GM19351 (cell line): ENCODE measurements at regions not wholly inside any gene's neighbourhood (a gene's known extent, or its start where the extent isn't known, plus 50 kb on each side); places are given as distances from the start of the nearest gene placed in this dataset.

Experiments
- ATAC-seq: cut with Tn5 transposase; IDR thresholded peaks from one replicate; pipeline ENCODE4 v1.9.1; 2021; ENCODE audit warnings: mild to moderate bottlenecking, moderate library complexity; ENCODE audit not compliant: unreplicated experiment

DNA sequence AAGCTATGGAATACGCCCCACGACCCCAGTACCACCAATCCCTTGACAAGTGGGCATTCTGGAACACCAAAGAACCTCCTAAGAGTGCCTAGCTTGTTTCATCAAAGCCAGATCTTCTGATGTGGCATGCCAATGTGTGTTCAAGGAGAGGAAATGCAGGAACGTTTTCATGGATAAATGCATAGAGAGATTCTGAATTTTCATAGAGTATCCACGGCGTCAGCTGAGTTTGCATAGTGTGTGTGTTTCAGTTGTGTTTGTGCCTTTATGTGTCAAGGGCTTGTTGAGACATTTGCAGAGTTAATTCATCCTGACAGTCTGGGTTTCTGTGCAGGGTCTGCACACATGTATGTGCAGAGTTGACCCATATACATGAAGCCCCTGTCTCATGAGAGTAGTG is 172.7 kb upstream of the LRFN2 start:
- no peak for ATAC-seq

DNA sequence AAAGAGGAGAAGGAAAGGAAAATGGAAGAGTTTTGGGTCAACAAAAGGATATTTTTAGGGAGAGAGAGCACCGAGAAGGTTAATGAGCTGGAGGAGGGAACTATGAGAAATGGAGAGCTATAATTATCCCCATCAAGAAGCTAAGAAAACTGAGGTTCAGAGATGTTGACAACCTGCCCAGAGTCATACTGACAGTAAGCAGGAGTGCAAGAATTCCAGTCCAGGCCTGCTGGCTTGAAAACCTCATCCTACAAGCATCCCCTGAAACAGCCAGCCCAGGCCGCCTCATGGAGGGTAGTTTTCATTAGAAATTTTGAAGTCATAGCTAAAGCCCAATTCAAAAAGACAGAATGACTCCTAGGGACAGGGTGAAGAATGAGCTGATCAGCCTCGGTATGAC is 172.1 kb upstream of the LRFN2 start:
- no peak for ATAC-seq

DNA sequence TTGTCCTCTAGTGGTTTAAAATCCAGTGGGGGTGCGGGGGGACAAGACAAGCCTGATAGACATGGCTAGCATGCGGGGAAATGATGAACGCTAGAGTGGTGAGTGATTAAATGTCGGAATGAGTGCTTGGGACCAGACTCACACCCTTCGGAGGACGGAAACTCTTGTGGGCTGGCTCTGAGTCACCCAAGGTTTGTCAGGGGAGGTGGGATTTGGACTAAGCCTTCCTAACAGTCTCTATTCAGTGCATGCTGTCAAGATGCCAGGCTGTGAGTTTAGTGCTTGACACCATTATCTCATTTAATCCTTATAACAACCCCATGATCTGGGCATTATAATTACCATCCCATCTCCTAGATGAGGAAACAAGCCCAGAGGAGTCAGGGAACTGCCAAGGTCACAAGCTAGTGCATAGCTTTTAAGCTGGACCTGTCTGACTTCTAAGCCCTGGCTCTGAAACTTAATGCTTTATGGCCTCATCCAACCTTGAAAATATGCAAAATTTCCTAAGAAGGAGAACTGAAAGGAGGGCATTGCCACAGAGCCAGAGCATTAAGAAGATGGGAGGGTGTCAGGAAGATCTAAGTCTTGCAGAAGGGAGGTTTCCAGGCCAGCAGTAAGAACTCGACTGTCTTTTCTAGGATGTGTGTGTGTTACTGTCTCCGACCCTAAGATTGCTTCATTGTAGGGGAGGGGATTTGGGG is 168.7 kb upstream of the LRFN2 start:
- ATAC-seq = no peak

DNA sequence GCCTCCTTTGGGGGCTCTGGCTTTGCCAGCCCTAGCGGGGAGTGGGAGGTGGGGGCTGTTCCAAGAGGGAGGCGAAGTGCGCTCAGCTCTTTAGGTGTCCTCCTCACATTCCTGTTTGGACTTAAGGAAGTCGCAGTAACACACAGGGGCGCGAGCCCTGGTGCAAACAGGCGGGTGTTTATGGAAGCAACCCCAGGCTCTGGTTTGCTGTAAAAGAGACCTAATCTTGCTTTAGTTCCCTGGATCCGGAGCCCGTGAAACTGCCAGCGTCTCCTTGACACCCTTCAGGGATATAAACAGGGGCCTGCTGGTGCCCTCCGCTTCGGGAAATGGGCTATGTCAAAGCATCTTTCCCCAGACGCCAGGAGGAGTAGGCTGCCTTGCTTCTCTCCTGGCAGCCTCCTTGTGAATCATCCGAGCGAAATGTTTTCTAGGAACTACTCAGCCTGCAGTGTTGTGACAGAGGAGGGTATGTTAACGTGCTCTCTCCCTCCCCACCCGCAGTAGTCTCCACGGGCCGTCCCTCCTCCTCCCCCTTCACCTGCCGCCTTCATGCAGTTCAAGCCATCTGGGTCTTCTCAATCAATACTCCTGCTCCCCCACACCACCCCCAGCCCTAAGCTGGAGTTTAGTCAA is 168.0 kb upstream of the LRFN2 start:
- ATAC-seq = no peak

DNA sequence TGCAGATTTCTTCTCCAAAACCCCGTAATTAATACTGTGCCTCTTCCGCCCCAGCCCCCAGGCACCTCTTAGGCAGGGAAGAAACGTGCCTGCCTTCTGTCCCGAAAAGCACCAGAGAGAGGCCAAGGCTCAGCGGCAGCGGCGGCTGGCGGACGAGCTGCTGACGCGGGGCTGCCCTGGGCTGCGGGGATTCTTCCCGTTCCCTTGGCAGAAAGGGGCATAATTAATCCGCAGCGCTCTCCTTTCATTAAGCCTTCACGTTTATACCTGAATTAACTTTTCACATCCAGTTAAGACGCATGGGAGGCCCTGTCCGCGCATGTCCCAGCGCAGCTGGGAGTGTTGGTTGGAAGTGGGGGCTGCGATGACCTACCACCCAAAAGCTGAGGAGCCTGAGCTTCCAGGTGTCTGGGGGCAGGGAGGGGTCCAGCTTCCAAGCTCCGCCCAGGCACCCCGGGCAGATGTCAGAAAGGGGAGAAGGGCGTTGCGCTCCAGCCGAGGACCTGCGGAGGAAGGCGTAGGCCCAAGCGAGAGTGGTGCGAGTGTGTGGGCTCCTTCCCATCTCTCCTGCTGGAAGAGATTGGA is 167.4 kb upstream of the LRFN2 start:
- no peak for ATAC-seq

DNA sequence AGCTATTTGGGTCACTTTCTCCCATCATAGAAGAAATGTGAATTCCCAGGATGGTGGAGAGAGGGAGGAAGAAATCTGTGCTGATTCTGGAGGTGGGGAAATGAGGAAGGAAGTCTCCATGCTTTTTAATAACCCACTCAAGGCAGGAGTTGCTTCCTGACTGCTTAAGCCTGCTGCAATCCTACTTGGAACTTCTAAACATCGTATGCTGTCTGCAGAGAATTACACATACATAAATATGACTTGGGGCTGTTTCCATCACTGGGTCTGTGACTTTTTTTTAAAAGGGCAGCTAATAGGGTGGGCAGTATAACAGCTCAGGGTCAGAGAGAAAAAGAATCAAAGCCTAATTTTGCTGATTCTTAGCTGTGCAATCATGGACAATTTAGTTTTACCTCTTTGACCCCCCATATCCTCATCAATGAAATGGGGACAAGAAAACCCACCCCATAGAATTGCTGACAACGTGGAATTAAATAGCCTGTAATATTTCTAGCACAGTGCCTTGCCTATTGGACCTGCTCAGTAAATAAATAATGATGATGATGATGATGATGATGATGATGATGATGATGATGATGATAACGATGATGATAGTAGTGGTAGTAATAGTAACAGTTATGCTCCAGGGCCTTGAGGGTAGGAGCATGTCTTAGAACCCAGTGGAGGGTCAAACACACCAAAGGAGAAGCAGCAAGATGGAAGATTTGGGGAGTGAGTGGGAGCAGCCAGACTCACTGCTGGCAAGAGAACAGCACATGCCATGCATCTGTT is 166.7 kb upstream of the LRFN2 start:
- ATAC-seq = no peak

DNA sequence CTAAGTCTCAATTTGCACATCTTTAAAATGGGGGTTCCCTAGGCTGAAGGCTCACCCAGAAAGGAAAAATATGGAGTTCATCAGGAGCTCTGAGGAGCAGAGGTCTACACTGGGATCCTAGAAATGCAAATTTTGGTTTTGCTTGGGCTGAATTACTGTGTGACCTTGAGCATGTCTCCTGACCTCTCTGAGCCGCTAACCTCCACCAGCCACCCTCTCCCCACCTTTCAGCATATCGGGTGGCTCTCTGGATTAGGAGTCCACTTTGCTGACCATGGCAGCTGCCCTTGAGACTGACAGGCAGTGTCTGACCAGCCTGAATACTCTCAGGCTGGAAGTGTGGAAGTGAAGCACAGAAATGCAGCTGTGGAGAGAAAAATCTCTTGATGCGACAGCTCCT is 165.9 kb upstream of the LRFN2 start:
- ATAC-seq = no peak

DNA sequence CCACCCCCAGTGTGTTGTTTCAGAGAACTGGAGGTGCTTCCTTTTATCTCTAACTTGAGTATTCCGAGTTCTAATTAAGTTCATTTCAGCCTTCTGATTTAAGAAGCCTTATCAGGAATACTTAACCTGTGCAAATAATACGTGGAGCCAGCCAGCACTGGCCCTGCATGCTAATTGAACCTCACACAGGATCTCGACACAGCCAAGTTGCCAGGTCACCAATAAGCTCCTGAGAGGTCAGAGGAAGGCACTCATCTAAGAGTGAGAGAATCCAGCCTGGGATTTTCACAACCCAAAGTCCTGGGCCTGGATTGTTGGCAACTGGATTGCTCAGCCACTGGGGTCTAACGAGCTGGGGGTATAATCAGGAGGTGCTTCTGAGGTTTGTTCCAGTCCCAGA is 157.7 kb upstream of the LRFN2 start:
- no peak for ATAC-seq

DNA sequence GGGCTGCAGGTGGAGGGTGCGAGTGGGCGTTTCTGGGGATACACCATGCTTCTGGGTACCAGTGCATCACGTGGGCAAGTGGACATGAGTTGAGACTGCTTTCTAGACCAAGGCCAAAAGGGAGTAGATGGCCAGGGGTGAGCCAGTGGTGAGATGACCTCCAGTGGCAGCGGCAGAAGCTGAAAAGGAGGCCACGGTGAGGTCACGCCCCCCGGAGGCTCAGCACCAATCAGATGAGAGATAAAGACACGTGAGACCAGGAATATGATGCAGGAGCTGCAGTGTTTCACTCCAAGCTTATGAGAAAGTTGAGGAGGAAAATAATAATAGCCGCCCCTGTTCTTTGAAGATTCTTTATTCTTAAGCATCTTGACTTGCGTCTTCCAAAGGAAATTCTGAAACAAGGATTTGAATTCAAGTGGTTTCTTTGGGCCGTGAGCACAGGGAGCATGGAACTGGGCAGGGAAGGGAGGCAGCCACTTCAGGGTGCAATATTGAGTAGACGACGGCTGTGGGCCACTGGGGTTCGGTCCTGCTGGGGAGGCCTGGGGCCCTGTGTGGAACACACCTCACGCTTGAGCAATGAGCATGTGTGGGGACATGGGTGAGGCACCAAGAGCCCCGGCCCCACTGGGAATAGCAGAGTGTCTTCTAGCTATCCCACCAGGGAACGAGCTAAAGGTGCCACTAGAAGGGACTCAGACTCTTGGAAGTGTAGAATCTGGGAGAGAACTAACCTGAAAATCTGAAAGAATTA is 156.7 kb upstream of the LRFN2 start:
- no peak for ATAC-seq

DNA sequence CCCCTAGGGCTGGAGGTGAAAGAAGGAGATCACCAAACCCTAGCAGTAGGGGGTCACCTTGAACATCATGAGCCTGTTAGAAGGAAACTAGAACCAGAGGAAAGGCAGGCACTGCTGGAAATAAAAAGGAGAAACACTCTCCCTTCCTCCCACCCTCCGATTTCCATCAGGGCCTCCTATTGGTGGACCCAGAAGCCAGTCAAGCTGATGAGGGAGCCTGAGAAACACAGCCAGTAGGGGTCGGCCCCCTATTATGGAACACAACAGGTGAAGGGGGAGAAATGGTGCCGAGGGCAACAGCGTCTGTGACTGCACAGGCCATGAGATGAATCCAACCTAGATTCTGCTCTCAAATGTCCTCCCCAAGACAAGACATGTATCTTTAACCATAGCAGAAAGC is 156.1 kb upstream of the LRFN2 start:
- ATAC-seq = no peak

DNA sequence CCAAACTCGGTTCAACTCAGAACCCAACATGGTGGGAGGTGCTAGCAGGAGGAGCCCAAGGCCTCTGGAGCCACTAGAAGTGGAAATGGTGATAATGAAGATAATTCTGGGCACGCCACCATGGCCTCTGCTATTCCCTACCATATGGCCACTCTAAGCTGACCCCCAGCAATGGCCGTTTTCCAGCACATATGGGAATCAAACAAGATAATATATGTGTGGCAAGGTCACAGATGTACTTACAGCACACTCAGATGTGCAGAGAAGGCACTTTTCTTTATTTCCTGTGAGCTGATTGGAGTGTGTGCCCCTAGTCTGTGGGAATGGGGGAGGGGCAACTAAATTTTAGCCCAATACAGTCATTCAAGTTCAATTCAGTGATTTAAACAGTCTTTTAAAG is 153.4 kb upstream of the LRFN2 start:
- no peak for ATAC-seq

DNA sequence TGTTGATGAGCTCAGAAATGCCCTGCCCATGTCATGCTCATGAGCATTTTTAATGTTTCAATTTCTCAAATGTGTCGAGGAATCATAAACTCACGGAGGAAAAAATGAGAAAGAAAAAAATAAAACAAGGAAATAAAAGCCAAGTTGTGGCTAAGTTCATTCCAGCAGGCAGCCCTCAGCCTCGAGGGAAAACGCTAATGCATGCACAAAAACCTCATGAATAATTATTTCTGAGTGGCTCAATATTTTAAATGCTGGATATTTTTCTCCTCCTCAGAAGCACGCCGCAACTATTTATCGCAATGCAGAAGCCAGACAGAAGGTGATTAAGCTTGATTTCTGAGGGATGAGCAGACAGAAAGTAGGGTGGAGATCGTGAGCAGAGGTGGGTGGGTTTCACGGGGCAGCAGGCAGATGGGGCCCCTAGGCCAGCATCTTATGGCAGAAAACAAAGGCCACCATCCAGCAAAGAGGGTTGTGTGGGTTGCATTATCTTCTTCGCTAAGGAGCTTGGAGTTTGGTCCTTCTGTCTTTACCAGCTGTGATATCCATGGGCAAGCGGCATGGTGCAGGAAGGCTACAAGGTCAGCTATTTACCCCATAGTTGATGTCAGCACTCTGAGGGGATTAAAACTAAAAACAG is 151.5 kb upstream of the LRFN2 start:
- ATAC-seq = no peak

DNA sequence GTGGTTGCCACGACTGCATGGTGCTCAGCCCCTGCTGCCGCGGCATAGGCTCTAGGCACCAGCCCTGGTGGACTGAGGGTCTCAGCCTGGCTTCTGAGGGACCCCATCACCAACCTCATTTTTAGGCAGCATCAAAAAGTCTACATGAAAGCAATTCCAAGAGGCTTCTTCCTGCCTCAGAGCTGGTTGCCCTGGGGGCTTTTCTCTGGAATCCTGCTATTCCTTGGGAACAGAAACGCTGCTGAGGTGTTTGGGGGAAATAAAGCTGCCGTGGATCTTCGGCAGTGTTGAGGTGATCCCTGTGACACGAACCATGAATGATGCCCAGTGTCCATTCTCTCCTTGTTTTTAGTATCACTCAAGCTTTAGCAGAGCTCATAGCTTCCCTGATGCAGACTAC is 148.4 kb upstream of the LRFN2 start:
- ATAC-seq = no peak

DNA sequence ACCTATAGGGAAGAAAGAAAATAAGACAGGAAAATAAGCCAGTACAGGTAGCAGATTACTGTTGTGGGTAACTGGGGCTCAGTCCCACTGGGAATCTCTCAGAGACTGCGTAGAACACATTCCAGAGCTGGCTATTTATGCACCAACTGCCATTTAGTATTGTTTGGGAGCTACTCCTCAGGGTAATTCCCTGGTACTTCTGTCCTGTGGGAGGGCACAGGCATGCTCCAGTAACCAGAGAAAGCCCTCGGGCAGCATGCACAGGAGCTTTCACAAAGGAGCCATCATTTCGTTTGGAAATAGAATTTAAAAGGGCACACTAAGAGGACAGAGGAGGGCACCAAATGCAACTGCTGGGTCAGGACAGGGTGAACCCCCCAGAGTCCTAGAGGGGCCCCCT is 148.0 kb upstream of the LRFN2 start:
- ATAC-seq = no peak

DNA sequence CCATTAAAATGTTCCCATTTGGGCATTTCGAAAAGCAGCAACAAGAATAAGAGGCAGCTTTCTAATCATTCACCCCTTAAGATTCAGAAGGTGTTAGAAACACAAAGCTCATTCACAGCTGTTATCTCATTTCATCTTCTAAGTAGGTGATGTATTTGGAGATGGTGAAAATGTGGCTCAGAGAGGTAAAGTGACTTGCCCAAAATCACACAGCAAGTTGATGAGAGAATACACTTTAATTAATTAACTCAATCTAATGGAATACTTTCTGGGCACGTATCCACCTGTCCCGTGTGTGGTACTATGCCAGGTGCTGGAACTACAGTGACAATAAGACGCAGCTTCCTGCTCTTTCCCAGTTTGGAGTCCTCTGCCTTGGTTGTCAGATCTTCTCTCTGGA is 147.4 kb upstream of the LRFN2 start:
- ATAC-seq = no peak

DNA sequence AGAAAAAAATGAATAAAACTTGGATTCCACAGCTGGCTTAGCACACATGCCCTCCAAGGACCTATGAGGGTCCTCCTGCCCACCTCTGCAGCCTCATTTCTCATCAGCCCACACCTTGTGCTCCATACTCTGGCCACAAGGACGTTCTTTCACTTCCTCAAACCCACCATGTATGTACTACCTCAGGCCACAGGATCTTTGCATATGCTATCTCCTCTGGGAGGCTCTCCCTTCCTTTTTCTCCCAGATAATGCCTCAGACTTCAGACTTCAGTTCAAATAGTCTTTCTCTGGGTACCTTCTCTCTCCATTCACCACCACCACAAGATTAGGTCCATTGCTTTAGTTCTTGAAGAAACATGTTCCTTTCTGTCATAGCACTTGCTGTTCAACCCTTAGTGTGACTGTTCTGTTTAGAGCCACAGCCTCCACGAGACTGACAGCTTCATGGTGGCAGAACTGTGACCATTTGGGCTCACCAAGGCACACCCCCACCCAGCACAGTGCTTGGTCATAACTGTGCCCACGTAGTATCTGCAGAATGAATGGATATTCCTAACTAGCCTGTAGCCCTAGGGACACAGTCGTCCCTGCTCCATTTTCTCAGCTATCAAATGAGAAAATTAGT is 146.7 kb upstream of the LRFN2 start:
- peak; percentile 58 for ATAC-seq

DNA sequence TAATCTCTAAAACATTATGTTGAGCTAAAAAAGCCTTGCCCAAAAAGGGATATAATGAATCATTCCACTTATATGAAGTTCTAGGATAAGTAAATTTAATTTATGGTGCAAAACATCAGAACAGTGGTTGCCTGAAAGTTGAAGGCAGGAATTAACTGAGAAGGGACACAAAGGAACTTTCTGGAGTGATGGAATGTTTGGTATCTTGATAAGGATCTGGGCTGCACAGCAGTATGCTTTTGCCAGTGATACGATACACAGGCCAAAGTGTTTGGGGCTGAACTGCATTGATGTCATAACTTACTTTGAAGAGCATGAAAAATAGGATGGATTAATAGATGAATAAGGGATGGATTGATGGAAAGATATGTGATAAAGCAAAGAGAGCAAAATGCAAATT is 146.1 kb upstream of the LRFN2 start:
- no peak for ATAC-seq

DNA sequence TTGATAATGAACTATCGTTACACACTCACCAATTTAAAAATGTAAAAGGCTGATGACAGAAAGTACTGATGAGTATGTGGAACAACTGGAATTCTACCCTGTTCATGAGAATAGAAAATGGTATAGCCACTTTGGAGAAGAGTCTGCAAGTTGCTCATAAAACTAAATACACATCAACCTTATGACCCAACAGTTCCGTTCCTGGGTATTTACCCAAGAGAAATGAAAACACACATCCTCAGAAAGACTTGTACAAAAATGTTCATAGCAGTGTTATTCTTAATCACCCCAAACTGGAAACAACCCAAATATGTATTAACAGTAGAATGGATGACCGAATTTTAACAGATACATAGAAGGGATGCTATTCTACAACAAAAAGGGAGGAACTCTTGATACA is 145.7 kb upstream of the LRFN2 start:
- no peak for ATAC-seq

DNA sequence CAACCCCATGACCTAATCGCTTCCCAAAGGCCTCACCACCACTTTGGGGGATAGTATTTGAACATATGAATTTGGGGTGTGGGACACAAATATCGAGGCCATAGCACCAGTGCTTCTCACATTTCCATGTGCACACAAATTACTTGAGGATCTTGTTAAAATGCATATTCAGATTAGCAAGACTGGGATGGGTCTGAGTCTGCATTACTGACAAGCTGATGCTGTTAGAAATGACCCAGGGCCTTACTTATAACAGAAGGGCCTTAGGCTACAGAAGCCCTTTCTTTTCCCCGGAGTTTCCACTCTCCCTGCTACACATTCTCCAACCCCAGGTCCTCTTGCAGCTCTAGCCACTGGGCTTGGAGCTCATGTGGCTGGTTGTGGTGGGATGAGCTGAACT is 141.5 kb upstream of the LRFN2 start:
- no peak for ATAC-seq

DNA sequence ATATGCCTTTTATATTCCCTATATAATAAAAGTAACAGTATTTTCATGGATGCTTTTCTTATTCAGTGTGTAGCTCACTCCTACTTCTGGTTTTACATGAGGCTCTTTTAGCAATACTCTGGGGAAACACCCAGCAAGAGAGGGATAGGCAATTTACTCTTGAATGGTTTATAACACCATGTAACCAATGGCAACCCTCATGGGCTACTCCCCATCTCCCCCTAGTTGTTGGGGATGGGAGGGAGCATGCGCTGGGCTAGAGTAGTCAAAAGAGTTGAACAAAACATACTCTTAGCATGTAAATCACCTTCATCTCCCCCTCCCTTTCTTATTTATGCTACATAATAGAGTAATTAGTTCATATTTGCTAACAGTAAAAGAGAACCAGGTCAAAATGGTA is 140.1 kb upstream of the LRFN2 start:
- no peak for ATAC-seq
